Hematopoietic multipotent progenitor cell treated with erythropoietin and hydrocortisone succinate and interleukin-3 and kit ligand, for 4 days (in vitro differentiated cells): ENCODE measurements at regions not wholly inside any gene's neighbourhood (a gene's known extent, or its start where the extent isn't known, plus 50 kb on each side); places are given as distances from the start of the nearest gene placed in this dataset.
A peak's percentile ranks its signal among the peaks of the same experiment; 100 is the strongest.

Source experiments
- DNase-seq: peaks from one replicate; pipeline ENCODE4 v3.0.0-alpha.2; 2015

DNA sequence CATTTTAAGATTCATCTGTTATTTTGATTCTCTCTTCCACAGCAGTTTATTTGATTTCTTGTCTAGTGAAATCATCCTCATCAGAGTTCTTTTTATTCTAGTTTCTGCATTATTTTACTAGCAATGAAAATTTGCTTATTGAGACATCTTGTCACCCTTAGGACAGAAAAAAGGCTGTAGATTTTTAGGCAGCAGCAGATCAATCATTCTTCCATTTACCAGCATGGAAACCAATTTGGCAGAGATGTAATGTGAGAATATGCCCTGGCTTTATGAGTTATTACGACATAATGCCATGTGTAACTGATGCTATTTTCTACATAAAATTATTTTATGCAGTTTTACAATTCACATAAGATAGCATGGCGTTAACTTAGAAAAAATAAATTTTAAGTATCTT, 688.6 kb upstream of the SLC10A2 start:
- DNase-seq: no peak

DNA sequence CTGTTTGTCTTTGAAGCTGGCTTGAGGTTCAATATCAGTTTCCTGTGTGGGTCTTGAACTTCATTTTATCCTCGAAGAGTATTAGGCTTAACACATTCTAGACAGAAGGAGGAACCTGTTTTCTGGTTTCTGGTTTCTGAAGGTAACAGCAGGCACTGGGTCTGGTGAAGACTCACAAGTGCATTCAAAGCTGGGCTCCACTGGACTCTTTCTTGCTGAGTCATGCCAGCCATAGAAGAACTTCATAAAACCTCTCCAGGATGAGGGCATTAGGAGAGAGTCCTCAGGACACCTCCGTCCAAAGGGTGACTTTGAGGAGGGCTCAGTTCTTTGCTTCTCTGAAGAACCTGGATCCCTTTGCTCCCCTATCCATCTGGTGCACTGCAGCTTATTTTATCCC, 668.6 kb upstream of the SLC10A2 start:
- DNase-seq: peak; percentile 29

DNA sequence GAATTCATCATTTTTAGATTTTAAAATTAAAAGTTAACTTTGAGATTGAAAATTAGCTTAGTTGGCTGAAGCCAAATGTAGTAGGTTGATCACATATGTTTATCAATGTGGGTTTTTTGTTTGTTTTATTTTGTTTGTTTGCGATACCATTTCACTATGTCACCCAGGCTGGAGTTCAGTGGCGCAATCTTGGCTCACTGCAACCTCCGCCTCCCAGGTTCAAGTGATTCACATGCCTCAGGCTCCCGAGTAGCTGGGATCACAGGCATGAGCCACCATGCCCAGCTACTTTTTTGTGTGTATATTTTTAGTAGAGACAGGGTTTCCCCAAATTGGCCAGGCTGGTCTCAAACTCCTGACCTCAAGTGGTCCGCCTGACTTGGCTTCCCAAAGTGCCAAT, 665.7 kb upstream of the SLC10A2 start:
- DNase-seq: no peak

DNA sequence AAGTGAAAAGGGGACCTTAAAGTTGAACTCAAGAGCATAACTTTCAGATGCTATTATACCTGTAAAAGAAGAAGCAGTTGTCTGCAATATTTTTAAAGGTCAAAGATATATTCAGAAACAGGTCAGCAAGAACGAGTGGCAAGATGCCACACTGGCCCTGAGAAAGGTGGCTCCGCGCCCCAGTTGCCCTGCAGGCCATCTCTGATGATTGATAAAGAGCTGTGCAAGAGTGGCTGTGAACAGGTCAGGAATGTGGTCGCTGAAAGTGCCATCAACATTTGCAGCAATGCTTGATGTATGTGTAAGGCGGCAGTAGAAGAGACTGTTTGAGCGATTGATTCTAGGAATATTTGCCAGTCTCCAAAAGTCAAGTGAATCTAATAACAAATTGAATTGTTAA, 664.2 kb upstream of the SLC10A2 start:
- DNase-seq: no peak

DNA sequence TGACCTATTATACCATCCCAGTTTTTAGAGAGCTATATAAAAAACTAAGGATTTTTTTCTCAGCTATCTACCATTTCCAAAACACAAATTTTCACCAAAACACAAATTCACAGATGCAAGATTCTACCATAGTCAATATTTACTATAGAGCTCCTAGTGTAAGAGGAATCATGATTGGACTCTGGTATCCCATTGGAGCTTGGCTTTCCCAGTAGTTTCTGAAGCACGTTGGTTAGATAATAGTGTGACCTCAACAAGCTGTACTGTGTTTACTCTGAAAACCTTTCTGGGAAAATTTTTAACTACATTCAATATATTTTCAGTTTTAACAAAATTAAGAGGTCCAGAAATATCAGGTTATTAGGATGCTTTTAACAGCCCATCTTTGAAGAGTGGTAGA, 660.6 kb upstream of the SLC10A2 start:
- DNase-seq: no peak

DNA sequence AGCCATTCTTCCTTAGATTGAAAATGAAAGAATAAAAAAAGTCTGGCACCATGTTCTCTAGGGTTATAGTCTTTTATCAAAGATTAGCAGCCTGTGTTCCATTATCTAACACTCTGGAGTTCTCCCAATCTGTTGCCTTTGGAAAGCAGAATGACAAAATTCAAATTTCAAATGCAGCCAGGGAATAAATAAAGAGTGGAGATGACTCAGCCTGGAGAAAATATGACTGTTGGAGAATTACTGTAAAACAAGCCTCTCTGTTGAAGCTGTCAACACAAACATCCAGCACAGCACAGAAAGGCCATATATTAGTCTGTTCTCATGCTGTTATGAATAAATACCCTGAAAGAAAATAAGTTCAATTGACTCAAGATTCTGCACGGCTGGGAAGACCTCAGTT, 650.5 kb upstream of the SLC10A2 start:
- no peak for DNase-seq

DNA sequence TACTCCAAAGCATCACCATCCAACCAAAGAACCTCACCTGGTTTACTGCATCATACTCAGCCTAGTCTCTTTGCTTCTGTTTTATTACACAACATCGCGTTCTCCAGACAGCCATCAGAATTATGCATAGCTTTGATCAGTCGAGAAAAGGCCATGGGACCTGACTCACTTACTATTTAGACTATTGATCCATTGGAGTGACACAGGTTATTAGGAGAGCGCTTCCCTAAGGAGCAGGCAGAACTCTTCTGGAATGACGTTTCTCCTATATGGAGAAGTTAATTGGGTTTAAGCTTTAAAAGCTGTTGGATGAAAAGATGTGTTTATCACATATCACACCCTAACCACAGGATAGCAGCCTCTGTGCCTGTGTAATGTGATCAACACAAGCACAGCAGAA, 649.1 kb upstream of the SLC10A2 start:
- DNase-seq: no peak

DNA sequence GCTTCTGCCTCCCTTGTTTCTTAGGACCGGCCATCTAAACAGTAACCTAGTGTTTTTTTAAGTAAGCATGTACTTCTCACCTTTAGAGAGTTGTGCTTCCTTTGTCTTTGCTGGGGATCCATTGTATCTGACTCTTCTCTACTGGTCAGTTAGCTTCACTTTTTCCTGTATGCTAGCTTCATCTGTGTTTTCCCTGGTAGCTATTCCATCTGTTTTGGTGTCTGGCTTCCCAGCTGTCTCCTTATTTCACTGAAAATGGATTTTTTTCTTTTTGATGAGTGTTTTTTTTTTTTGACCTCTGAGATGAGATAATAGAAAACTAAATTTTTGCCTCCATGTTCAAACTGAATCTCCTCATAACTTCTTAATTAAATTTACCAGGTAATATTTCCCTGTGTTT, 637.0 kb upstream of the SLC10A2 start:
- no peak for DNase-seq

DNA sequence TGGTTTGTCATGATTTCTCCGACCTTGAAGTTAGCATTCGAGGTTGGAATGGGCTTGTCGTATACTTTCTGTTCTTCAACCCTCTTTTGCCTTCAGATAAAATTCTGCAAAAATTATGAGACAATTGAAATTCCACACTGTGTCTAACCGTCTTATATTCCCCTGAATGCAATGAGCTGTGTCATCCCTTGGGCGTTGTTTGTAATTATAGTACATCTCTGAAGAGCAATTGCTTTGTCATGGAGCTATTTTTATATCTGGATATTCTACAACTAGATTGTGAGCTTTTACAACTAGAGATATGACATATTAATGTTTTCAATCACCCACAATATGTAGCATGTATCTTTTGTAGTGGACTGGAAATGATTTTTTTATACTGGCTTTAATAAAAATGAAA, 631.8 kb upstream of the SLC10A2 start:
- DNase-seq: no peak

DNA sequence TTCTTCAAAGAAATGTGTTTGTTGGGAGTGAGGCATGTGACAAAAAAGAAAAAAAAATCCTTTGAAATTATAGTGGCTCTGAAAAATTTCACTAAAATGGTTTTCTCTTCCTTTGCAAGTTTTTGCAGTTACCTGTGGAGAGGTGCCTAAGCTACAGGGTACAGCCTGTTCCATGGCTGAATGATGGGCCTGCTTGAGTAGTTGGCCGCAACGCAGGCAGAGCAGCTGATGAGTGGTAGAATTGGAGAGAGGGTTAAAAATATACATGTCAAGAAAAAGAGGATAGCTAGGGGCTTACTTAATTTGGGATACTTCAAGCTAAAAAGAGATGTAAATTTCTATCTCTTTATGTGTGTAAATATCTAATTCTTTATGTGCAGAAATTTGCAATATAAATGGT, 629.1 kb upstream of the SLC10A2 start:
- DNase-seq: no peak

DNA sequence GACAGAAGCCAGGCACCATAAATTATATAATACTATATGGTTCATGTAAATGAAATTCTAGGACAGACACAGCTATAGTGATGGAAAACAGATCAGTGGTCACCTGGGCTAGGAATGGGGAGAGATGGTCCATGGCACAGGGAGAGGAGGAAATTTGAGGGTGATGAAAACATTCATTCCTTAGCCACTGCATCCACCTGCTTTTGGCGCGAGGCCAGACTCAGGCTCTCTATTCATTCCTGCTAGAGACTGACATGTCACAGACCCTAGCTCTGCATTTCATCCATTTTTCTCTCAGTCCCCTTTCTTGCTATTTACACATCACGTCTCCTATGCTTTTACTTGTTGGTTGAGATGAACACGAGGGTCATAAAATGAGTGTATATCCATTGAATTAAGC, 628.3 kb upstream of the SLC10A2 start:
- no peak for DNase-seq

DNA sequence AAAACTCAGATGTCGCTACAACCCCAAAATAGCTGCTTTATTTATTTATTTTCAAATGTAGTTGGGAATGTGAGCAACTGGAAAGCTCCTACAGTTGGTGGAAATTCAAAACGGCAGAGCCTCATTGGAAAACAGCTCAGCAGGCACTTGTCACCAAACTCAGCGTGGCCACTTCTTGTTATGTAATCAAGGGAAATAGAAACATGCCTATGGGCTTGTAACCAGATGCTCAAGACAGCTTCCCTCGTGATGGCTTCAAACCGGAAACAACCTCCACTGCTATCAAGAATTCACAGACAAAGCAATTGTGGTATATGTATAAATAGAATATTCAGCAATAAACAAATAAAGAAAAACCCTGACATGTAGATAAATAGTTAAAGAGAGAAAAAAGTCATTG, 627.8 kb upstream of the SLC10A2 start:
- DNase-seq: peak; percentile 25

DNA sequence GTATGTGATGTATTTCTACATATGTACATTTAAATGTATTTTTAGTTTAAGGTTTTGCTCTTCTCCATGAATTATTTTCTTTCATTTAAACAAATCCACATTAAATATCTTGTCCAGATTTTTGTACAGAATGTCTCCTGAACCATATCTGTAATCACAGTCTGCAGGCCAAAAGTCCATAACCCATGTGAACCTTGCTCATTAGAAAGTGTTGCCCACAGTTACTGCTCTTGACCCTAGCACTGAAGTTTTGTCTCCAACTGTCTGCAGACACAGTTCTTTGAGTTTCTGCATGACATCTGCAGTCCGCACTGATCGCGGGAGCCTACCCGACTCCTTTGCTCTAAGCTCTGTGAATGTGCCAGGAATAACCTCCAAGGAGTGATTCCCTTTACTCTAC, 626.2 kb upstream of the SLC10A2 start:
- DNase-seq: no peak

DNA sequence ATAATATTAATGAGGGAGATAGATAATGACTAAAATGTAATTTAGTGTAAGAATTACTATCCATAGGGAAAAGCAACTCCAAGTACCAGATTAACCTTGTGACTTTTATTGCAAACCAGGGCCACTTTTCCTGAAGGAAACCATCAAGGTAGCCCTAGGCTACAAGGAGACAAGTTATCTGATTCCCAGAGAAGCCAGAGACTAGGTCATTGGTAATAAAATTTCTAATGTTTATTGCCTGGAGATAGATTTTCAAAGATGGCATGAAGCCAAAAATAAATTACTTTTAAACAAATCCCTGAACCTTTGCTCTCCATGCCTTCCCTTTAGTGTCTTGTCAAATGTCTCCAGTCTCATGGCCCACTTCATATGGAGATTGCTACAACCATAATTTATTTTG, 610.1 kb upstream of the SLC10A2 start:
- no peak for DNase-seq

DNA sequence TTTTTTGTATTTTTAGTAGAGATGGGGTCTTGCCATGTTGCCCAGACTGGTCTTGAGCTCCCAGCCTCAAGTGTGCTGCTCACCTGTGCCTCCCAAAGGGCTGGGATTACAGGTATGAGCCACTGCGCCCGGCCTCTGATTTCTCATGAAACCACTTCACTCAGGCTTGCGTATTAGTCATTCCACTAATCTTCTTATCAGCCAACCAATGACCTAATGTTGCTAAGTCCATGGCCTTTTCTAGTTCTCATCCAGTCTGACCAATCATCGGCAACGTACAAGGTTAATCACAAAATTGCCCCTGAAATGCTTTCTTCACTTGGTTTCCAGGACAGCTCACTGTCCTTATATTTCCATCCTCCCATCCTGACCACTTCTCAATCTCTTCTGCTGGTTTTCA, 605.3 kb upstream of the SLC10A2 start:
- DNase-seq: no peak

DNA sequence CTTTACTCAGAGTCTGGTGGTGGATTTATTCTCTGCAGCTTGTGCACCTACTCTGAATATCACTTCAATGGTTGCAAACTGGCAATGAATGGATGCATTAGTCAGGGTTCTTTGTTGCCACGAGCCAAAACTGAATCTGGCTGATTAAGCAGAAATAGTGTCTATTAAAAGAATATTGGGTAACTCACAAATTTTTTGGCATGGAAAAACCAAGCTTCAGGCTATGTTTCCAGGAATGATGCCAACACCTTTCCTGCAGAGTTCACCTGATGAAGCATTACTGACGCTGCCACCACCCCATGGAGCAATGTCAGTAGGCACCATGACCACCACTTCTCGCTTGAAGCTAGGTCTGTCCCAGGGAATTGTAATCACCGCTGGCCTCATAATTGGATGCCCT, 597.8 kb upstream of the SLC10A2 start:
- DNase-seq: no peak

DNA sequence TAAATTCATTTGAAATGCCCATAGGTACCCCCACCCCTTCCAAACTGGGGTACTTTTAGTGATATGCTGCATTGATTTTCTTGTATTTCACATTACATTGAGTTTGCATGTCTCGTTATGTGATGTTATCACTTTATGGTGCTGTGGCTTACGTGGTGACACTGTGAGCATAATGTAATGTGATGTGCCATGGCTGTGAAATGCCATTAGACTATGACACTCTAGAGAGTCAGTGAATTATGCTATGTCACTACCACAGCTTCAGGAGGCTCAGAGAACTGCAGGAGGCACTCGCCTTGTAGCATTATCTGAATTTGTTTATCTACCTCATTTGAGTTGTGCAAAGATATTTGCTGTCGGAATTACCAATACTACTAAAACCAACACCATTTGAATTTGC, 590.1 kb upstream of the SLC10A2 start:
- peak; percentile 4 for DNase-seq

DNA sequence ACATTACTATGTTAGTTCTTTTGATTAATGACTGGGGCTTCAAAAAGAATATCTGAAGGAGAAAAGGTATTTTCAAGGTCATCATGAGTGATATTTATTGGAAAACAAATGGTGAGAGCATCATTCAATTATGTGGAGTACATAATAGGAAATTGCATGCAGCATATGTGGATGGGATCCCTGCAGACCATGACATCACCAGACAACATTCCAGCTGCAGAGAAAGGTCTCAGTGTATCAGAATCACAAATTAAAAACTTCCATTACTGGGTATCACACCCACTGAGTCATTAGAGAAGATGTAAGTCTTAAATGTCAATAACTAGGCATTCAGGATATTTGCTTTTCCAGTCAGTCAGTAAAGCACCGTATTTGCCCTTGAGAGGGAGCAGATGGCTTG, 574.4 kb upstream of the SLC10A2 start:
- no peak for DNase-seq

DNA sequence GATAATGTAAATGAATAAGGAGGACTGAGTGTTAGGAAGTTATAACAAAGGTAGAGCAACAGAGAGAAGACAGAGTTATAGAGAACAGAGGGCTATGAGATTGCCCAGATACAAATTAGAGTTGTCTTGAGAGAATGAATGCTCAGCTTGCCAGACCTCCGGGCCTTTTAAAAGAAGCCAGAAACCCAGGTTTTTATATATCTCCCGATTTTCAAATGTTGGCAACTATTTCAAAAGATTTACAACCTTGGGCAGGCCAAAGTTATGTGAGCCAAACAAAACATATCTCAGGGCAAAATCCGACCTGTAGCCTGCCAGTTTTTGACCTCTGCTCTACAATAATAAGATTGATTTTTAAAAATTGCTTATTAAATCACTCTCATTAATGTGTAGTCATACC, 573.1 kb upstream of the SLC10A2 start:
- DNase-seq: no peak

DNA sequence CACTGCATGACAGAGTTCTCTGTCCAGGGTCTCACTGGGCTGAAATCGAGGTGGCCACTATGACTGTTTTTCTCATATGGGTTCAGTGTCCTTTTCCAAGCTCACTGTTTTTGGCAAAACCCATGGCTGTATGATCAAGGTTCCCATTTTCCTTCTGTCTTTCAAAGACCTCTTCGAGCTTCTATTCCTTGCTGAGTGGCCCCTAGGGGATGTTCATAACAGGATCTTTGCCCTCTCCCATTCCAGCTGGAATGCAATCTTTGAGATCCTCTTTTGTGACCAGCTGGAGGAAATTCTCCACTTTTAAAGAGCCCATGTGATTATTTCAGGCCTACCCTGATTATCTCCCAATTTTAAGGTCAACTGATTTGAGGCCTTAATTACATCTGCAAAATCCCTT, 572.5 kb upstream of the SLC10A2 start:
- no peak for DNase-seq

DNA sequence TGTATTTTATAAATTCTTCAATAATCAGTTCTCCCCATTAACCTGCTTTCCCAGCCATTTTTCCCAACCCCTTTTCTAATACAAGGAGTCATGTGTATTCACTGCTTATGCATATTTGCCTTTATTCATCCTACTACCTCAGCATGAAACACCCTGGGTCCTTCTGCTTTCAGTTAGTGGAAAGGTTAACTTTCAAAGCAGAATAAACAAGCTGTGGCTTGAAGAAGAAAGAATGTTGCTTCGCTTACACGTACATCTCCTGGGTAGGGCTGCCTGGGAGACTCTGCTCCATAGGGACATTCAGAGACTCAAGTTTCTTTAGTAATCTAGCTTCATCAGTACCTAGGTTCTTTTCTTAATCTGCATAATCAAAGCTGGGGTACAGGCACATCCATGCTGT, 567.8 kb upstream of the SLC10A2 start:
- no peak for DNase-seq

DNA sequence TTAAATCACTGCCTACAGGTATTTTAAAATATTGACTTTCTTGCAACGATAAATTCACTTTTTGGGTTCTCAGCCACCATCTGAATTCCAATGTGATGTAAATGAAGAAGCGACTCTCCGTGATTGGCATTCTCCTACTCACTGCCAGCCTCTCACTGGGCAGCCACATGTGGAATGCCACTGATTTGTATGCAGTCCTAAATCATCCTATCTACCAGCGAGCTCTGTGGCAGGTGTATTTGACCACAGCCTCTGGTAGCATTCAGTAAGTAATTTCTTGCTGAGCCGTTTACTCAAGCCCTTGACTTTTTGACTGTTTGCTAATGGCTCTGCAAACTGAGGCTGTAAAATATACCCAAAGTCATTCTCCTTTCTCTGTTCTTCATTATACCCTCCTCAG, 559.0 kb upstream of the SLC10A2 start:
- no peak for DNase-seq

DNA sequence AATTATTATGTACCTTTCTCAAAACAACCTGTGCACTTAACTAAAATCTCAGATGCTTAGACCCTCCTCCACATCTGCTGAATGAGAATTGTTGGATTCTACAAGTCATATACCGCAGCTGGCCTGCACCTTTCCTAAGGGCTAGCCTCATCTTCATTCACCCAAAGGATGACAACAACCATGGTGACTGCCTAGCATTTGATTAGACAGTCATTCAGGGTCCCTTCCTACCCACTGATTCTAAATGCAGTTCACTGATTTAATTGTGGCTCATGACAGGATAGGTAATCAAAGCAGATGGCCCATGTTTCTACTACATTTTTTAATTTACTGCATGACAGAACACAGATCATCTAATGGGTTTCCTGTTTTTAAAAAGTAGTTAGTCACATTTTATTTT, 551.9 kb upstream of the SLC10A2 start:
- DNase-seq: no peak

DNA sequence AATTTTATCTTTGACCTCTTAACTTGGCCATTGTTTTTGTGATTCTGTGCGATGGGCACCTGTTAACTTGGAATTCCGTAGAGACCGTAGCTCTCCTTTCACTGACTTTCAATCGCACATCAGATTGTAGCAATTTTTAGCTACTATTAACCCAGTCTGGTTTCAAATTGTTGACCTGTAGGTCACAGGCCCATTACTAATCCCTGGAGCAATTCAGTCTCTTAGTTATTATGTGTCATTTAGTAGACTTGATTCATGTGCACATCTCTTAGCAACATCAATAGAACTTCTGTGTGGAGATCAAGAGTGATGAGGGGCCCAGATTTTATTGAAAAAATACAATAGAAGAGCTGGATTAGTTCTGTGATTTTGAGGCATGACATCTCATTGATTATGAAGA, 549.6 kb upstream of the SLC10A2 start:
- DNase-seq: no peak

DNA sequence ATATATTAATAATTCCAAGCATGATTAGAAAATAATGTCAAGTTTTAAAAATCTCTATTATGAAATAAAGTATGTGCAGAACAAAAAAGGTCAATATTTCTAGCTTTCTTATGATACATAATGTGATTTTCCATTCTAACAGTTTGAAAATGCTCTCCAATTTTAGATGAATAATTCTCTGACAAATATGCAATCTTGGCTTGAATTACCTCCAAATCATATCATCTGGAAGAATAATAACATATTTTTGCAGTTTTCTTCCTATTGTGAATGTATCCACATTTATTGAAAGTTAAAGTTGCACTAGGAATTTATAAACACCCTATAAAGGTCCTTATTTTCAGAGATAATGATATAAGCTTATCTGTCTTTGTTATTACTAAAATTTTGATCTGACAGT, 548.5 kb upstream of the SLC10A2 start:
- no peak for DNase-seq

DNA sequence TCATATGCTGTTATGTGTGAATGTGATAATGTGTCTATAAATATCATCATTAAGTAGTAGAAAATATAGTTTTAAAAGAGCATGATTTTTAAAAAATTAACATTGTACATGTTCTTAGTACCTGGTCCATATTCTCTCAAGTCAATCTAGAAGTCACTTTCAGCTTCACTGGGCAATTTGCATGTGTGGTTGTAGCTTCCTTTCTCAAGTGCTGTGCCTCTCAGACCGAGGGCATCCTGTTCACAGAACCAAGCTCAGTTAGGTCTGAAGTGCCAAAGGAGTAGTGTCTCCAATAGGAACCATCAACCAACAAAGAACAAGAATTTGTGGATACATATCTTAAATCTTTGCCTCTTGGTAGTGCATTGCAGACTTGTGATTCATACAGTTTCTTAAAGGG, 541.8 kb upstream of the SLC10A2 start:
- no peak for DNase-seq
